ENCODE measurements at regions not wholly inside any gene's neighbourhood (a gene's known extent, or its start where the extent isn't known, plus 50 kb on each side); places are given as distances from the start of the nearest gene placed in this dataset.

DNA sequence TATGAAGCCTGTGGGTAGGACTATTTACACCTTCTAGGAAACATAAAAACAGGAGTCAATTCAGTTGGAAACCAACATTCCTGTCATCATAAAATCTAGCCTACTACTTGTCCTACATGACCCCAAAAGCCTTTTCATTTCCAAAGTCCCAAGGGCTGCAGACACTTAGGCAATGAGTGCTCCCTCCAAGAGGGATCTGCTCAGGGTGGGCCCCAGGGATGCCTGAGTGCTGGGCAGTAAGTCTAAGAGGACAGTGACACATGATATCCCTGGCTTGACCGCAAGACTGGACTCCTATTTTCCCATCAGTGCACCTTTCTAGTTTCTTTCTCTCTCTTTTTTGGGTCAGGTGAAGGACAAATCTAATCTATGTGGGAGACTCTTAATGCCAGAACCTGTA lies 1101.3 kb downstream of the GRIK2 start:
- no peak overlapping the region for H3K27ac Mint-ChIP-seq
- no peak overlapping the region for H3K4me3 Mint-ChIP-seq
- TF ChIP-seq, protein P1, sequence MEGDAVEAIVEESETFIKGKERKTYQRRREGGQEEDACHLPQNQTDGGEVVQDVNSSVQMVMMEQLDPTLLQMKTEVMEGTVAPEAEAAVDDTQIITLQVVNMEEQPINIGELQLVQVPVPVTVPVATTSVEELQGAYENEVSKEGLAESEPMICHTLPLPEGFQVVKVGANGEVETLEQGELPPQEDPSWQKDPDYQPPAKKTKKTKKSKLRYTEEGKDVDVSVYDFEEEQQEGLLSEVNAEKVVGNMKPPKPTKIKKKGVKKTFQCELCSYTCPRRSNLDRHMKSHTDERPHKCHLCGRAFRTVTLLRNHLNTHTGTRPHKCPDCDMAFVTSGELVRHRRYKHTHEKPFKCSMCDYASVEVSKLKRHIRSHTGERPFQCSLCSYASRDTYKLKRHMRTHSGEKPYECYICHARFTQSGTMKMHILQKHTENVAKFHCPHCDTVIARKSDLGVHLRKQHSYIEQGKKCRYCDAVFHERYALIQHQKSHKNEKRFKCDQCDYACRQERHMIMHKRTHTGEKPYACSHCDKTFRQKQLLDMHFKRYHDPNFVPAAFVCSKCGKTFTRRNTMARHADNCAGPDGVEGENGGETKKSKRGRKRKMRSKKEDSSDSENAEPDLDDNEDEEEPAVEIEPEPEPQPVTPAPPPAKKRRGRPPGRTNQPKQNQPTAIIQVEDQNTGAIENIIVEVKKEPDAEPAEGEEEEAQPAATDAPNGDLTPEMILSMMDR (conservative IDR thresholded peaks at IDR 0.05): no peak
- H3K36me3 Mint-ChIP-seq (ENCODE audit: low read depth): no peaks in the 10 kb centered on the region
- H3K9me3 Mint-ChIP-seq: no peaks in the 10 kb centered on the region
- H3K4me1 Mint-ChIP-seq: no peaks in the 10 kb centered on the region
- H3K9ac ChIP-seq (ENCODE audit: extremely low read depth, low read length, poor library complexity, severe bottlenecking): no peak overlapping the region
- H3K4me1 ChIP-seq (ENCODE audit: control insufficient read depth, insufficient read depth, low read length): no peaks in the 10 kb centered on the region
- whole genome bisulfite sequencing, 2 experiments (ENCODE audit: insufficient coverage in 1 of 2, insufficient read length in 1 of 2): 100% methylated on average over 1 of the region's 1 CpG; no CpG with 5 or more reads in 1 of the 2 experiments
- H3K36me3 ChIP-seq (ENCODE audit: control insufficient read depth, insufficient read depth, low read length): no peaks in the 10 kb centered on the region
- H3K9me3 ChIP-seq (ENCODE audit: control insufficient read depth, low read length): no peaks in the 10 kb centered on the region
- H3K27me3 ChIP-seq (ENCODE audit: control insufficient read depth, insufficient read depth, low read length, poor library complexity, severe bottlenecking): no peaks in the 10 kb centered on the region
- H3K27me3 Mint-ChIP-seq (ENCODE audit: insufficient read depth): no peaks in the 10 kb centered on the region
- DNase-seq: no peak
- H3K4me3 ChIP-seq (ENCODE audit: low read length): no peak overlapping the region
- H3K27ac ChIP-seq (ENCODE audit: low read depth, low read length): no peak overlapping the region

DNA sequence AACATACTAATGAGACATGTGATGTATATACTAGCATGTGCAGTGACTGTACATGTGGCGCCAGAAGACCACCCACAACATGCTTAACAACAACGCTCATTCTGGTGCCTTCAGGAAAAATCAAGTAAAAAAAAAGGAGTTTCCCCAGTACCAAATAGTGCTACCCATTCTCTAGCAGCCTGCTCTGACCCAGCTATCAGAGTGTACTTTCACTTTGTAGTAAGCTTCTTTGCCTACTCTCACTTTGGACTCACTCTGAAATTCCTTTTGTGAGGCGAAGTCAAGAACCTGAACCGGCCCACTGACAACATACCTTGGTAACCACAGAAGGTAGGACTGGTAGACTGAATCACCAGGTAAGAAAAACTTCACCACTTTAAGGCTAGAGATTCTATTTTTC lies 1100.0 kb downstream of the GRIK2 start:
- no peak overlapping the region for H3K27ac ChIP-seq (ENCODE audit: low read depth, low read length)
- WGBS, 2 experiments (ENCODE audit: insufficient coverage in 1 of 2, insufficient read length in 1 of 2): 90 to 96% methylated on average over 3 to 4 of the region's 4 CpGs
- H3K4me1 Mint-ChIP-seq: no peaks in the 10 kb centered on the region
- H3K9me3 ChIP-seq (ENCODE audit: control insufficient read depth, low read length): no peaks in the 10 kb centered on the region
- no peak overlapping the region for H3K27ac Mint-ChIP-seq
- no peaks in the 10 kb centered on the region for H3K27me3 Mint-ChIP-seq (ENCODE audit: insufficient read depth)
- H3K9ac ChIP-seq (ENCODE audit: extremely low read depth, low read length, poor library complexity, severe bottlenecking): no peak overlapping the region
- no peak for DNase-seq
- no peak overlapping the region for H3K4me3 ChIP-seq (ENCODE audit: low read length)
- no peaks in the 10 kb centered on the region for H3K9me3 Mint-ChIP-seq
- TF ChIP-seq, protein P1 (conservative IDR thresholded peaks at IDR 0.05): no peak
- H3K36me3 ChIP-seq (ENCODE audit: control insufficient read depth, insufficient read depth, low read length): no peaks in the 10 kb centered on the region
- no peaks in the 10 kb centered on the region for H3K36me3 Mint-ChIP-seq (ENCODE audit: low read depth)
- H3K4me1 ChIP-seq (ENCODE audit: control insufficient read depth, insufficient read depth, low read length): no peaks in the 10 kb centered on the region
- H3K27me3 ChIP-seq (ENCODE audit: control insufficient read depth, insufficient read depth, low read length, poor library complexity, severe bottlenecking): no peaks in the 10 kb centered on the region
- H3K4me3 Mint-ChIP-seq: no peak overlapping the region

DNA sequence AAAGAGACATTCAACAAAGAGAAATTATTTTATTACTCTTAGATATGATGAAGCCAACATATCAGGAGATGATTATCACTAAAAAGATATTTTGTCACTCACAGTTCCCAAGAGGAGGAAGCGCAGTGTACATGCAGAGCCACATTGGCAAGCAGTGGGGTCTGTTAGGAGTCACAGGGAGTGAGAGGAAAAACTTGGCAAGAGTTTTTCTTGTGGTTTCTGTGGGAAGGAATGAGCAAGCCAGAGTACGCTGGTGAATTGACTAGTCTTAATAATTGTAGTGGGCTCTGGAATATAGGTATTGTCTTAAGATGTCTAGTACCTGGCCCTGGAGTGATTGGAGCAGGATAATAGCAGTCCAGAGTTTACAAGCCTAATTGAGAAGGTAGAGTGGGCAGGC lies 1095.2 kb downstream of the GRIK2 start:
- TF ChIP-seq, protein P1 (conservative IDR thresholded peaks at IDR 0.05): no peak
- no peaks in the 10 kb centered on the region for H3K27me3 ChIP-seq (ENCODE audit: control insufficient read depth, insufficient read depth, low read length, poor library complexity, severe bottlenecking)
- Mint-ChIP-seq H3K4me3 (no peak overlapping the region), H3K9me3 (no peaks in the 10 kb centered on the region), H3K36me3 (ENCODE audit: low read depth) (no peaks in the 10 kb centered on the region), H3K27ac (no peak overlapping the region), H3K27me3 (ENCODE audit: insufficient read depth) (no peaks in the 10 kb centered on the region), H3K4me1 (no peaks in the 10 kb centered on the region)
- H3K27ac ChIP-seq (ENCODE audit: low read depth, low read length): no peak overlapping the region
- DNase-seq: no peak
- 93 to 100% methylated on average over 2 of the region's 2 CpGs for WGBS, 2 experiments (ENCODE audit: insufficient coverage in 1 of 2, insufficient read length in 1 of 2)
- no peaks in the 10 kb centered on the region for H3K36me3 ChIP-seq (ENCODE audit: control insufficient read depth, insufficient read depth, low read length)
- H3K4me3 ChIP-seq (ENCODE audit: low read length): no peak overlapping the region
- H3K9me3 ChIP-seq (ENCODE audit: control insufficient read depth, low read length): no peaks in the 10 kb centered on the region
- H3K4me1 ChIP-seq (ENCODE audit: control insufficient read depth, insufficient read depth, low read length): no peaks in the 10 kb centered on the region
- H3K9ac ChIP-seq (ENCODE audit: extremely low read depth, low read length, poor library complexity, severe bottlenecking): no peak overlapping the region
